ENCODE measurements at regions not wholly inside any gene's neighbourhood (a gene's known extent, or its start where the extent isn't known, plus 50 kb on each side); places are given as distances from the start of the nearest gene placed in this dataset.
A peak's percentile ranks its signal among the peaks of the same experiment; 100 is the strongest.

DNA sequence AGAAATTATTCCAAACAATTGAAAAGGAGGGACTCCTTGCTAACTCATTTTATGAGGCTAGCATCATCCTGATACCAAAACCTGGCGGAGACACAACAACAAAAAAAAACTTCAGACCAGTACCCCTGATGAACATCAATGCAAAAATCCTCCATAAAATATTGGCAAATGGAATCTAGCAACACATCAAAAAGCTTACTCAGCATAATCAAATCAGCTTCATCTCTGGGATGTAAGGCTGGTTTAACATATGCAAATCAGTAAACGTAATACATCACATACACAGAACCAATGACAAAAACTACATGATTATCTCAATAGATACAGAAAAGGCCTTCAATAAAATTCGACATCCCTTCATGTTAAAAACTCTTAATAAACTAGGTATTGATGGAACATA lies 440.1 kb downstream of the NUF2 start:
- DNase-seq, result no peak

DNA sequence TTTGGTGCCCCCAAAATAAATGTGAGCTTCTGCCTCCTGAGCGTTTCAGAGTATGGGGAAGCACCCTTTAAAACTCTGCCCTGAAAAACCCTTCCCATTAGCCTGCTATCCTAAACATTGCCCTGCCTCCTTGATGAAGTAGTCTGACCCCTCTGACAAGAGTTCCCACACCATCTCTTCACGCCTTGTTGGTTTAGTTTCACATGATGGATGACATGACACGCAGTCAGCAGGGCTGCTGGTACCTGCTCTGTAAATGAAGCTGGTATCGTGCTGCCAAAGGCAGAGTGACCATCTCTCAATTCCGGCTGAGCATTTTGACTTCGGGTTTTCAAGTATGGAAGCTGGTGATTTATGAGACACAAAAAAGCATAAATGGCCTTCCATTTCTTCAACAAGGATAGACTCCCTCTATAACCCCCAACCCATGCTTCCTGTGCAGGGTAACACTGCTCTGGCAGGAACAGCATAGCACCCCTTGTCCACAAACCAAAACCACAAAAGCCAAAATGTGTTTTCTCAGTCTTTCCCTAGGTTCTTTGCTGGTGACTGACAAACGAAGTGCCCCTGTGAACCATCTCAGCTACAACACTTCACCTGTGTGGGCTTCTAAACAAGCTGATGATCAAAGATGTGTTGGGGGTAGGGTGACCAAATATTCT lies 444.6 kb downstream of the NUF2 start:
- no peak for DNase-seq

DNA sequence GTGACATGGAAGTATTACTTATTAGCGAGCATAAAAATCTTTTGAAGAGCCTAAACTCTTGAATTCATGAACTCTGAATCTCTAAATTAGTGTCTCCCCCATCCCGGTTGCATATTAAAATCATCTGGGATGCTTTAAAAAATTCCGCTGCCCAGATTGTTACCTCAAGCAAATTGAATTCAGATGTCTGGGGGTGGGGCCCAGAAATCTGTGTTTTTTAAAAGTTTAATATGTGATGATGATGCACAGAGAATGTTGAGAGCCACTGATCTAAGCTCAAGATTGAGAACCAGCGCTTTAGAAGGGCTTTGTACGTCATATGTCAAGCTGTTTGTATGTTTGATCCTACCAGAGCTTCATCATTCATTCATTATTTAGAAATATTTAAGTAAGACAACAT lies 446.8 kb downstream of the NUF2 start:
- no peak for DNase-seq

DNA sequence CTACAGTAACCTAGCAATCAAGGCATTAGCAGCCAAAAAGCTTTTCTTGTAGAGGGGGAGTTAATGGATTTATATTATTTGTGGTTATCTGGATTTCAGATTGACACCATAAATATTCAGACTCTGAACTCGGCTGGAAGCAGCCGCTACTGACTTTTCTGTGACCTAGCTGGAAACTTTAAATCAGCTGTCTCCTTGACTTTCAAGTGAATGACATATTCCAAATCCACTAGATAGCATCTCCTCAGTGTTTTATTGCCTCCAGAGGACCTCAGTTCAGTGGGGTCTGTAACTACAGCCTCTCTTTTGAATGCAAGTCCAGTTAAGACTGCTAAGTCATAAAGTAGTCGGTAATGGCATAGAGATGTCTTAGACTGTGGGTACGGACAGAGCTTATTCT lies 448.5 kb downstream of the NUF2 start:
- DNase-seq, result no peak

DNA sequence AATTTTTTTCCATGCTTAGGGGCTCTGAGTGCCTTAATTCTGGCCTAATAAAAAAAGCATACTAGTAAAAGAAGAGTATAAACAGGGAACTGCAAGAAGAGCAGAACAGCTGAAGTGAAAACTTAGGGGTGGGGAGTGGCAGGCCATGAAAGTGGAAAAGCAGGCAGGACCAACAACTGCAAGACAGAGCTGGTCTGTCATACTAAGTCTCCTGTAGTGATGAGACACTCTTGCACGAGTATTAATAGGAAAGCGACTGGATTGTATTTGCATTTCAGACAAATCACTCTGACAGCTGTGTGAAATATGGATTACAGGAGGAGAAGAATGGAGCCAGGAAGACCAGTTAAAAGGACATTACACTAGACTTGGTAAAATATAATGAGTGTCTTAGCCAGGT lies 449.9 kb downstream of the NUF2 start:
- DNase-seq, result no peak

DNA sequence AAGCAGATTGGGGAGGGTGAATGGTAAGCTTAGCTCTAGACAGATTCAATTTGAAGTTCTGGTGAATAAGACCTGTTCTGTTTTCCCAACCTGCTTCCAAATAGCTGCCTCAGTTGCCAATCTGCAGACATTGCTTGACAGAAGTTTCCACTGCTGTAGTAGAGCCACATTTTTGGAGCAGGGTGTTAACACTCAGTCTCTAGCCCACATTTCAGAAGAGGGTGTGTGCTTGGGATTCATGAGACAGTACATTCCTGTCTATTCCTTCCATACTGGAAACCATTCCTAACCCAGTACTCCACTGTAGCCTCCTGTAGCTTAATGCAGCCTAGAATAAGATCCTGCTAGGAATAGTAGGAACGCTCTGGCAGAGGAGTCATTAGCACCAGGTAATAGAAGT lies 450.5 kb downstream of the NUF2 start:
- DNase-seq, result no peak

DNA sequence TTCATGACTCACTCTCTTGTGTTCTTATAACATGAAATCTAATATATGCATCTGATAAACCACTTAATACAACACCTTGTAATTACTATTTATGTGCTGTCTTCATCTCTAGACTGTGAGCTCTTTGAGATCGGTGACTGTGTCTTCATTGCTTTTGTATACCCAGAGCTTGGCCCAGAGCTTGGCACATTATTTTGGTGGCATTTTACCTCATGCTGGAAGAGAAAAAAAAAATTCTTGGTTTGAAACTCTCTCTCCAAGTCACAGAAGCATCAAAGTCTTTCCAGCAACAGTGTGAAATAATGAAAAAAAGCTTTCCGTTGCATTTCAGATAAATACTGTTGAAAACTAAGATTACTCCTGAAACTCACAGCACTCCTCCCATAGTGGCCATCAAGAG lies 451.6 kb downstream of the NUF2 start:
- no peak for DNase-seq

DNA sequence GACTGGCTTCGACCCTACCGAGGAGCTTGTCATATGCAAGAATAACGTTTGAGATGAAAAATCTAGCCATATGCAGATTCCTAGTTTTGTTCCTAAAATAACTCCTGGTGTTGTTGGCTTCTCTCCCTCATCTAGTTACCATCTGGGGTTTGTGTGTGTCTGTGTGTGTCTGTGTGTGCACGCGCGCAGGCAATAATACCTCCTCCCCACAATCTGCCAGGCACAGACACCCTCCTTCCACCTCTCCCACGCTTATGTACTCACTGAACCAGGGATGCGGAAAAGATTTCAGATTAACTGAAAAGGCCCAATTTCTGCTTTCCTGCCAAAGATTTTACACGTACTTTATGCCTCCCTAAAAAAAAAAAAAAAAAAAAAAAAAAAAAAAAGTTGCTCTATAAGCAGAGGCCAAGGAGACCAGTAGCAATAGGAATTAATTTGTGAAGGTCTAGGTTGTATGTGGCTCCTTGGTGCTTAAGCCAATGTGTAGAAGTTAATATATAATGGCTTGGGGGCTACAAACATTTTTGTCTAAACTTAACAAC lies 452.7 kb downstream of the NUF2 start:
- DNase-seq, result no peak

DNA sequence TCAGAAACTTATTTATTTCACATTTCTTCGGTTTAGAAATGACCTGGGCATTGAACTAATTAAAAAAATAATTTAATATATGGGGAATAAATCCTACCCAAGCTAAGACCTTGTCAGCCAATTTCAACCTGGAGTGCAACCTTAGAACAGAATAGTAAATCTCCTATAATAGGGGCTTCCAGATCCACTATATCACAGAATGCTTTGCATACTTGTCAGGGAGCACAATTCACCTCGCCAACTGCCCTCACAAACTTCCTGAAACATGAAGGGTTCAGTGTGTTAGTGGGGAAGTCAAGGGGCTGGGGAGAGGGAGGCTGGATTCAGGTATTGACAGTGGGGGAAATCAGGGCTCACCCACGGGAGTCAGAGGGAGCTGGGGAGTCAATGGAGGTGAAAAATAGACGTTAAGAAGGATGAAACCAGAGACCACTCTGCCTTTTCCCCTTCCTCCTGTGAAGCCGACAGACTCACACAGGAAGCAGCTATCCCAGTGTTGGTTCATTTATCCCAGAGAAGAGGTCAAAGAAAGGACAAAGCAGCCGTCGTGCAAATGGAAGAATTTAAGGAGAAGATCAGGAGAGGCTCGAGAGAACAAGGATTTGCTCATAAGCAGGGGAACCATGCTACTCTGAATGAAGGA lies 453.3 kb downstream of the NUF2 start:
- DNase-seq, result no peak

DNA sequence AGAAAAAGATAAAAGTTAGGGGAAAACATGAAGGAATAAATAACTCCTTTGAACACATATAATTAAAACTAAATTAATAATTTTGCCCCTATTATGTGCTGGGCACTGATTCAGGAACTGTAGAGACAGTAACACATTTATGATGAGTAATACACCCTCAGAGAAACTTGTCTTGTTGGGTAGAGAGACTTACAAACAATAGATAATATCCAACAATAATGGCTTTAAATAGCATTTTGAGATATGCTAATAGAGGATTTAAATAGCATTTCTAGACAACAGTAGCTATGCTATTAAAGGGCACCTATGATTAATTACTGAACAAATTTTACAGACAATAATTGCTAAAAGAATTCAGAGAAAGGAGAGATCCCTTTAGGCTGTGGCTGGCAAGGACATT lies 455.5 kb downstream of the NUF2 start:
- DNase-seq, result no peak

DNA sequence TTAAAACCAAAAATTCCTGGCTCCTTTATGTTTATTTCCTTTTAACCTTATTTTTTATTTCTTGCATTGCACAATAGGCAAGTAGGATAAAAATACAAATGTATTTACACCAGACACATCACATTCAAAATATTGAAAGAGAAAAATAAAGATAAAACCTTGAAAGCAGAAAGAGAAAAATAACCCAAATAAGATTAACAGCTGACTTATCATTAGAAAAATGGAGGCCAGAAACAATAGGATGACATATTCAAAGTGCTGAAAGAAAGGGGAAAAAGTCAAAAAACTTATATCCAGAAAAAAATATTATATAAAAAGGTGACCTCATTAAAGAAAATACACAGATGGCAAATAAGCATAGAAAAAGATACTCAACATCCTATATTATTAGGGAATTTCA lies 459.4 kb downstream of the NUF2 start:
- DNase-seq, result no peak

DNA sequence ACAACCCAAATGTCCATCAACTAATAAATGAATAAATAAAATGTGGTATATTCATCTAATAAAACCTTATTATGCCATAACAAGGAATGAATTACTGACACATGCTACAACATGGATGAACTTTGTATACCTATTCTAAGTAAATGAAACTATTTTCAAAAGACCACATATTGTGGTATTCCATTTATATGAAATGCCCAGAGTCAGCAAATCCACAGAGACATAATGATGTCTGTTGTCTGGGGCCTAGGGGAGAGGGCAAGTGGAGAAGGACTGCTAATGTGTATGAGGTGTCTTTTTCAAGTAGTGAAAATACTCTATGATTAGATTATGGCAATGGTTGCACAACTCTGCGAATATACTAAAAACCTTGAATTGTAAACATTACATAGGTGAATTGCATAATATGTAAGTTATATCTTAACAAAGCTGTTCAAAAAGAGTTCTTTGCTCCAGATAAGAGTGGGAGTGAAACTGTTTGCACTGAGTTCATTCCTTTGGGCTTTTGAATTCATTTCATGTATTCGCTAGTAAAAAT lies 464.2 kb downstream of the NUF2 start:
- no peak for DNase-seq

DNA sequence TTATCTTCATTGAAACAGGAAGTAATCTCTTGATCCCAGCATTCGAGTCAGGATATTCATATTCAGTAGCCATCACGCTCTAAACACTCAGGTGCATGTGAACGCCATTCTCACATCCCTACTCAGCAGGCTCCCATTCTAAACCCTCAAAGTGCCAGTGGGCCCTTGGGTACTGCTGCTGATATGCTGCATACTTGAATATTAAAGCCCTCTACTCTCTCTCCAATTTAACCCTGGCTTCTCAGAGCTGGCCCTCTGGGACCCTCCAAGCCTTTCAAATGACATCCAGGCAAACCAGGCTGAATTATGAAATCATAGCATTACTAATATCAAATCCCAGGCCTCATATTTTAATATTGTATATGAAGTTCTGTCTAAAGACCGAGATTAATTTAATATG lies 468.2 kb downstream of the NUF2 start:
- DNase-seq, result no peak

DNA sequence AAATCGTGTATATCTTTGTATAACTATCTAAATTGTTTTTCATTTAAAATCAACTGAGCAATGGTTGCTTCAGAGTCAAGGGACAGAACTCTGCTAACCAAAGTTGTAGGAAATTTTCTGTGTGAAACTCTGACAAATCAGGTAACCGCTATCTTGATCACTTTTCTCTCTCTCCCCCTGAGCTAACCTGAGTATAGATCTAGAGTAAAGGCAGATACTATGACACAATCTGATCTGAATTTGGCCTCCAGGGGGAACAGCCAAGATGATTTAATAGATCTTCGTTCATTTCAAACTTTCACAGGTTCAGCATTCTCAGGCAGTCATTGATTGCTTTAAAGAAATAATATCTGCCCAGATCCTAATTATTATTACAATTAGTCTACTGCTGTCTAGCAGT lies 472.8 kb downstream of the NUF2 start:
- no peak for DNase-seq

DNA sequence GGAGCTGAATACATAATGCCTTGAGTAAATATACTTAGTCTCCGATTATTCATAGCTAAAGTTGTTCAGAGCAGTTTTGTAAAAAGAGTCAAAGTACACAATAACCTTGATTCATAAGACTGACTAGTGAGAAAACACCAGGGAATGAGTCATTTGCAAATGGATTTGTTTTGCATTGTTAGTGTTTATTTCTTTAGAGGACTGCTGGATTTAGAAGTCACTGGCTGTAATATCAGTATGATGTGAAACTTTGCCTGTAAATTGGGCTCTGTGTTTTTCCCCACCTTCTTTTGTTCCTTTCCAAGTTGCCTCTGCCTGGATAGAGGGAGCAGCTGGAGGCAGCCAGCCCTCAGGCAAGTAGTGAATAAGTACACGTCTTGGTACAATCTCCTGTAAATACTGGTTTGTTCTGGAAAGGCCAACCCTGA lies 474.7 kb downstream of the NUF2 start:
- peak; percentile 74 for DNase-seq

DNA sequence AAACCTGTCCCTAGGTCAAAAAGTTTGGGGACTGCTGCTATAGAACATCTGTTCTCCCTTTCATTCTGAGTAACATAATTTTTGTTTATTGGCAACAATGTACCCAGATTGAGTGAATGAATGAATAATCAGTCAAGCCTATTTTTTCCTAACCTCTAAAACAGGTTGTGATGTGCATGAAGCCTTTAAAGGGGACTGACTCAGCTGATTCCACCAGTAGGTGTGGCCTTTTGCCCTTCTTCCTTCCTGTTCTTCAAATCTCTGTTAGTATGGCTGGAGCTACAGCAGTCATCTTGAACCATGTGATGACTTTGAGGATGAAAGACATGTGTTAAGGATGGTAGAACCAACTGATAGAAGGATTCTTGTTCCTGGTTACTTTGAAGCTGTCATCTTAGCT lies 476.1 kb downstream of the NUF2 start:
- DNase-seq, result no peak

DNA sequence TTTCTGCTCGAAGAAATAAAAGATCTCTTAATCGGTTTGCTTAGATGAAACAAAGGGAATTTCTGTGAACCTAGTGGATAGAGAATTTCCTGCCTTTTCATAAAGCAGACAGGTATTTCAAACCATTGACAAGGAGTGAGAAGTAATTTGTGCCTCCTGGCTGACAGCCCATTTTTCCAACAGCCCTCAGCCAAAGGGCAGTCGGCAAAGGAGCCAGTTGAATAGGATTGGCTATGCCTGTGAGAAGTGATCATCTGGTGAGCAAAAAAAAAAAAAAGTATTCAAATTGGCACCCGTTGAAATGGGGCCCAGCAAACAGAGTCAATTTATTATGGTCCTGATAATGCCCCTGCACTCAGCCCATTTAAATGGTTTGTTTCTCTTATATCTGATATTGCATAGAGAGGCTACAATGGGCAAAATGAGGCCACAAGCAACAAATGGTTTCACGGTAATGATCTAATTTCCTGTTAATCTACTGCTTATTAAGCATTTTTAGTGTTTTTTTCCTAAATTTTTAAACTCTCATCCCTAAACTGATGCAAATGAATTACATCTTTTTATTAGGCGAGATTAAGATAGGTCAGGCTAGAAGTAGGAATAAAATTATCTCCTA lies 477.5 kb downstream of the NUF2 start:
- no peak for DNase-seq

DNA sequence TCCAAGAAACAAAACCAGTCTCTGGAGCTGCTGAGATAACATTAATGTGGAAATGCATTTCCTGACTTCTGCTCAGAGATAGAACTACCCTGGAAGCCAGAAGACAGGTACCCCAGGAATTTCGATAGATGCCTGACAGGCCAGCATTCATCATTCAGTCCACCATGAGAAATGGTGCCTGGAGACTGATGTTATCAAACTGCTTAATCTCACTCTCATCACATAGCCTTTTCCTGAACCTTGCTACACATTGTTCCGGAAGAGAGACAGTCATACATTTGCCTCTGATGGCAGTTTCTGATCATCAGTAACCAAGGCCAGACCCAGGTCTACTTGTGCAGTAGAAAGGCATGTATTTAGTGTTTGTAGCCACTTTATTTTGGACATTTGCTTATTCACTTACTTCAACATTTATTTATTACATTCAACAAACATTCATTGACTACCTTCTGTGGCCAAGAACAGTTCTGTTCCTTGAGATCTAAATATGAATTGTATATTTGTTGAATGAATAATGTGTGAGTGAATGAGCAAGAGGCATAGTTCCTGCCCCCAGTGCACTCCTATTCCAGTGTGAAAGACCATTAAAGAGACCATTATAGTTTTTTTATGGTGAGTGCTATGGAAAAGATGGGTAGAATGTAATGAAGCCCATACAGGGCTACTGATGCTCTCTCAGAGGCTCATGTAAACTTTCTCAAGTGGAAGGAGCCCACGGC lies 485.7 kb downstream of the NUF2 start:
- DNase-seq, result no peak

DNA sequence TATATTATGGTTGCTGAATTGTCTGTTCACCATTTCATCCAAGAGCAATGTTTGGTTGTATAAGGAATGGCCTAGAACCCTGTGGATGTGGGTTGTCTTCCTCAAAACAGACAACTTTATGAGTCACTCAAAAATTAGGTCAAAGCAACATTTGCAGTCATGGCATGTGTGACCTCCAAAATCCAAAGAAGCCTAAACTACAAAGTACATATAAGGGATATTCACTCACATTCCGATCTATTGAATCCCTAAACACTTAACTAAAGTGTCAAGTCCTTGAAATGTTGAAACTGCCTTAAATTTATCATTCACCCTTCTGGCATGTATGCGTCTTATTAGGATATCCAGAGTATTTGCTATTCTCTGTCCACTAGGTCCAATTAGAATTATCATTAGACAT lies 491.5 kb downstream of the NUF2 start:
- no peak for DNase-seq

DNA sequence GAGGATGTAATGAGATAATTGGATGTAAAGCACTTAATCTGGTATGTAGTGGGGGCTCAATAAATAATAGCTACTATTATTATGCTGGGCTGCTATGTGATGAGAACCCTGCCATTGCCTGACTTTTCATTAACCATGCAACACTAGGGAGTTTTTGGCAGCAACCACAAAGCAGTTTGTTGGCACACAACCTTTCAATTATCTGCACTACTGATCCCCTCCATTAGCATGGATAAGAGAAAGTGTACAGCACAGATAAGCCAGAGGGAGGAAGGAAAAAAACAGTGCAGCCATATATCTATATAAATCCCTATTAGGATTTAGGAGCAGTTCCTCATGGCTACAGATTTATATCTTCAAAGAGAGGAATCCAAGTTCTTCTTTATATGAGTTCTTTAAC lies 498.5 kb downstream of the NUF2 start:
- DNase-seq, result no peak

DNA sequence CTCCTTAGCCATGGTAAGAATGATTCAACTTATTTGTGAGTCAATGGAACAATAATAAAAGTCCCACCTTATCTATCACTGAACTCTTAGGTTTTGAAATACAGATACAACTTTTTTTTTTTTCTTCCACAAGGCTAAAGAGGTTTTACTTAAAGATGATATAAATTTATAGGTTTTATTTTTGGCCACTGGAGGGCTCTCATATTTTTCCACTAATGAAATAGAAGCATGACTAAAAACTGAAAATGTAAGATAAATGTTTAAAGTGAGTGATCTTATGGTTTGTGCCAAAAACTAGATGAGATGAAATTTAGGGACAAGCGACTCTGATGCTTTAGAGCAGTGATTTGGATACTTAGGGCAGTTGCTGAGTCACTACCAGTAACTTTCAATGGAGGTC lies 499.0 kb downstream of the NUF2 start:
- DNase-seq, result no peak

DNA sequence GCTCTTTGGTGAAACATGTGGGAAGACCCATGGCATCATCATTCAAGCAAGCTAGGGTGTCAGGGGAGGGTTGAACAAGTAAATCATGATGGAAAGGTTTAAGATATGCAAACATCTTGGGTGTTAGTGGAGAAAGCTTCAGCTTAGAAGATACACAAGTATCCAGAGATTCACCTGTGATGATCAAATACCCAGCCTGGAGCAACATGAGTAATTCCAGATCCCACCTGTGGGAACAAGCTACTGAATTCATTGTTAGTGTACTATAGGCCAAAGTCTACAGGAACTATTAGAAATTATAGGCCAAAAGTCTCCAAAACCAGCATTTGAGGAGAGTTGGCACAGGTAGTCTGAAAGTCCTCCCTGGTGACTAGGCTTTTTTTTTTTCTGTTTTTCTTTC lies 499.9 kb downstream of the NUF2 start:
- no peak for DNase-seq

DNA sequence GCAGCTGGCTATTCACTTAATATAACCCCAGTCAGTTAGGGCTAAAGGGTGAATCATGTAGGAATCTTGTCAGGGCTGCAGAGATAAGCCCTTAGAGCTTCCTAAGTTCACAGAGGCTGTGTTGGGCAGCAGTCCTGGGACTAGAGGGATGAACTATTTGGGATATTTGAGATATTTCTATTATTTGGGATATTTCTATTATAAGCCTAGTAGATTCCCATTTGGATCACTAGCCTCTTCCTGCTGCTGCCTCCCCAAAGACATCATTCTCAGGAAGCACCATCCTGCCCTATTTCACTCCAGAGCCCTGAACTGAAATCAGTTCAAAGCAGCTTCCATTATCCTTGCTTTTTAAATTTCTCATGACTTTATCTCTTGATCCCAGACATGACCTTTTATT lies 501.3 kb downstream of the NUF2 start:
- DNase-seq, result no peak

DNA sequence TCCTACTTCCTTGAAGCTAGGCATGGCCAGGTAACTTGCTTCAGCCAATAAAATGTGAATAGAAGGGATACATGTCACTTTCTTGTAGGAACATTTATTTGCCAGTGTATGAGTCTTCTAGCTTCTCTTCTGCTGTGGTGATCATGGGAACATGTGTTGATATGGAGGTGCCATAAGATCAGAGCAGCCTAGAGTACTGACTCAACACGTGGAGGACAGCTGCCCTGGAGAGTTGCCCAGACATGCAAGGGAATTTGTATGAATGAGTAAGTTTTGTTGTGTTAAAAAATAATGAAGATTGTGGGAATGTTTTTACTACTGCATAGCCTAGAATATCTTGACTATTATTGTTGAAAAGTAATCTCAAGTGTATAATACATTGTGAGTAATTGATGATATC lies 502.3 kb downstream of the NUF2 start:
- DNase-seq, result no peak

Data from islet precursor cell (in vitro differentiated cells).